ENCODE measurements at regions not wholly inside any gene's neighbourhood (a gene's known extent, or its start where the extent isn't known, plus 50 kb on each side); places are given as distances from the start of the nearest gene placed in this dataset.

GRCh38 chr7:130932667-130933432 is 198.8 kb upstream of the KLF14 start:
- H3K36me3 ChIP-seq = peaks cover 0 to 11% of the 10 kb centered on the region in 2 donors
- no peaks in the 10 kb centered on the region for H3K9me3 ChIP-seq
- peak overlapping the region in 1 of 4 donors; percentile 81 for H3K4me3 ChIP-seq
- peak; percentile 2 to 15 for ATAC-seq
- H3K4me1 ChIP-seq = peaks cover 89 to 99% of the 10 kb centered on the region in 2 donors
- no peak for TF ChIP-seq CTCF (IDR thresholded peaks at IDR 0.05 in 4 of 5, conservative IDR thresholded peaks at IDR 0.05 in 1 of 5)
- TF ChIP-seq POLR2A (IDR thresholded peaks at IDR 0.05) = no peak
- H3K27ac ChIP-seq = peak overlapping the region; percentile 91 to 97 (median 94)
- DNase-seq = no peak
- in situ Hi-C loops (cut with MboI; ENCODE audit: low sequenced_read_pairs in 4 of 4) (no loop called here), intact Hi-C loops (cut with DNase I; ENCODE audit: low total_unique reads) (no loop called here)
- H3K27me3 ChIP-seq = no peaks in the 10 kb centered on the region

GRCh38 chr7:130933919-130934318 is 199.9 kb upstream of the KLF14 start:
- Histone ChIP-seq H3K36me3 (peaks cover 0 to 11% of the 10 kb centered on the region in 2 donors), H3K9me3 (no peaks in the 10 kb centered on the region), H3K27me3 (no peaks in the 10 kb centered on the region), H3K27ac (peak overlapping the region; percentile 91 to 97 (median 94)), H3K4me3 (peak overlapping the region in 1 of 4 donors; percentile 81), H3K4me1 (peaks cover 91% of the 10 kb centered on the region in 2 donors)
- ATAC-seq (no peak), DNase-seq (no peak)
- intact Hi-C loops (cut with DNase I; ENCODE audit: low total_unique reads) (no loop called here), in situ Hi-C loops (cut with MboI; ENCODE audit: low sequenced_read_pairs in 4 of 4) (no loop called here)
- TF ChIP-seq CTCF (IDR thresholded peaks at IDR 0.05 in 4 of 5, conservative IDR thresholded peaks at IDR 0.05 in 1 of 5) = no peak
- TF ChIP-seq POLR2A (IDR thresholded peaks at IDR 0.05) = no peak

GRCh38 chr7:130935564-130936157 is 201.7 kb upstream of the KLF14 start:
- H3K9me3 ChIP-seq = no peaks in the 10 kb centered on the region
- intact Hi-C loops (cut with DNase I; ENCODE audit: low total_unique reads) = no loop called here
- DNase-seq (no peak), ATAC-seq (peak in 1 of 2 donors; percentile 15)
- peaks cover 0 to 11% of the 10 kb centered on the region in 2 donors for H3K36me3 ChIP-seq
- H3K4me1 ChIP-seq = peaks cover 73 to 82% of the 10 kb centered on the region in 2 donors
- TF ChIP-seq POLR2A (IDR thresholded peaks at IDR 0.05) (no peak), CTCF (IDR thresholded peaks at IDR 0.05 in 4 of 5, conservative IDR thresholded peaks at IDR 0.05 in 1 of 5) (no peak)
- H3K27me3 ChIP-seq = no peaks in the 10 kb centered on the region
- in situ Hi-C loops (cut with MboI; ENCODE audit: low sequenced_read_pairs in 4 of 4) = no loop called here
- peak overlapping the region; percentile 91 to 97 (median 94) for H3K27ac ChIP-seq
- H3K4me3 ChIP-seq = peak overlapping the region in 1 of 4 donors; percentile 81

GRCh38 chr7:130936202-130936931 is 202.4 kb upstream of the KLF14 start:
- peaks cover 0 to 11% of the 10 kb centered on the region in 2 donors for H3K36me3 ChIP-seq
- in situ Hi-C loops (cut with MboI; ENCODE audit: low sequenced_read_pairs in 4 of 4) (no loop called here), intact Hi-C loops (cut with DNase I; ENCODE audit: low total_unique reads) (no loop called here)
- peak overlapping the region; percentile 91 to 97 (median 94) for H3K27ac ChIP-seq
- TF ChIP-seq CTCF (IDR thresholded peaks at IDR 0.05 in 4 of 5, conservative IDR thresholded peaks at IDR 0.05 in 1 of 5) (no peak), POLR2A (IDR thresholded peaks at IDR 0.05) (no peak)
- H3K9me3 ChIP-seq = no peaks in the 10 kb centered on the region
- ATAC-seq = no peak
- peaks cover 66 to 75% of the 10 kb centered on the region in 2 donors for H3K4me1 ChIP-seq
- H3K27me3 ChIP-seq = no peaks in the 10 kb centered on the region
- DNase-seq = no peak
- H3K4me3 ChIP-seq = peak overlapping the region in 2 of 4 donors; percentile 69 to 81

All from gastrocnemius medialis (tissue), 4 donors.